ENCODE measurements at regions not wholly inside any gene's neighbourhood (a gene's known extent, or its start where the extent isn't known, plus 50 kb on each side); places are given as distances from the start of the nearest gene placed in this dataset.
"Not testable (repeated sequence)": the region's sequence is repeated elsewhere in the genome, so short reads cannot be mapped to it uniquely, and the experiment has no call there.

- Mint-ChIP-seq H3K9me3 (no peaks in the 10 kb centered on the region), H3K27me3 (ENCODE audit: low read depth) (peaks cover 3% of the 10 kb centered on the region), H3K4me1 (ENCODE audit: low read depth) (no peaks in the 10 kb centered on the region), H3K36me3 (ENCODE audit: low read depth) (no peaks in the 10 kb centered on the region), H3K4me3 (ENCODE audit: low read depth) (no peak overlapping the region), H3K27ac (no peak overlapping the region)
- DNase-seq (ENCODE audit: low spot score): no peak
- intact Hi-C loops (cut with micrococcal nuclease): no loop called here
Measured at GRCh38 chr4:169861593-169861992, 103.8 kb upstream of the HPF1 start.

DNA sequence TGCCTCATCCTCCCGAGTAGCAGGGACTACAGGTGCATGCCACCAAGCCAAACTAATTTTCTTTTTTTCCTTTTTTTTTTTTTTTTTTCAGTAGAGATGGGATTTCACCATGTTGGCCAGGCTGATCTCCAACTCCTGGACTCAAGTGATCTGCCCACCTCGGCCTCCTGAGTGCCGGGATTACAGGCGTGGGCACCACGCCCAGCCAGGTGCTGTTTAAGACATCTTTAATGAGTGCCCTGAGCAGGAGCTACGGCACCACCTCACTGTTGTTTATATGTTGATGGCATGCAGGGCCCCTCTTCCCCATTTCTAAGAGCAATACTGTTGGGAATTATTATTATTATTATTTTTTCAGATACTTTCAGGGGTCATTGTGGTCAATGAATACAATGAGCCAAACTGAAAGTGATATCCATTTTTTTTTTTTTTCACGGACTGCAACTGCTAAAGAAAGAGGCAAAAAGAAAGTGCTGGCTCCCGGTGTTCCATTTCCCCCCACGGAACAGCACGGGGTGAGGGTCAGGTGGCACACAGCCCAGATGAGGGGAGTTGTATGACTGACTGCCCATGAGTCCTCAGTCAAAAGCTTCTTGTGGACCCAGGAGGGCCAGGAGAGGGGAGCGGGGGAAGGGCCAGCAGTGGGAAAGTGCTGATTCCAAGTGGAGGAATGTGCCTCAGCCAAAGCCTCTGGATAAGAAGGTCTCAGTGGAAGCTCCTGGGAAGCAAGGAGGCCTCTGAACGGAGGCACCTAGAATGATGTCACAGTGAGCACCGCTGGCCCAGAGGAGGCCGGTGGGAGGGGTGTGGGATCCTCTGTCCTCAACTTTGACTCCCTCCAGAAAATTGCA, 101.8 kb upstream of the HPF1 start:
- no peaks in the 10 kb centered on the region for H3K4me1 Mint-ChIP-seq (ENCODE audit: low read depth)
- no peak overlapping the region for H3K27ac Mint-ChIP-seq

GRCh38 chr4:169854090-169854489, 96.3 kb upstream of the HPF1 start:
- Mint-ChIP-seq H3K27me3 (ENCODE audit: low read depth) (peaks cover 6% of the 10 kb centered on the region), H3K27ac (no peak overlapping the region), H3K9me3 (no peaks in the 10 kb centered on the region), H3K4me1 (ENCODE audit: low read depth) (no peaks in the 10 kb centered on the region), H3K36me3 (ENCODE audit: low read depth) (no peaks in the 10 kb centered on the region), H3K4me3 (ENCODE audit: low read depth) (no peak overlapping the region)
- intact Hi-C loops (cut with micrococcal nuclease): no loop called here
- no peak for DNase-seq (ENCODE audit: low spot score)

More for the DNA sequence above, 101.8 kb upstream of the HPF1 start:
- no peak for DNase-seq (ENCODE audit: low spot score)
- H3K4me3 Mint-ChIP-seq (ENCODE audit: low read depth): no peak overlapping the region
- H3K27me3 Mint-ChIP-seq (ENCODE audit: low read depth): peaks cover 3% of the 10 kb centered on the region
- intact Hi-C loops (cut with micrococcal nuclease): no loop called here
- H3K36me3 Mint-ChIP-seq (ENCODE audit: low read depth): no peaks in the 10 kb centered on the region
- no peaks in the 10 kb centered on the region for H3K9me3 Mint-ChIP-seq

DNA sequence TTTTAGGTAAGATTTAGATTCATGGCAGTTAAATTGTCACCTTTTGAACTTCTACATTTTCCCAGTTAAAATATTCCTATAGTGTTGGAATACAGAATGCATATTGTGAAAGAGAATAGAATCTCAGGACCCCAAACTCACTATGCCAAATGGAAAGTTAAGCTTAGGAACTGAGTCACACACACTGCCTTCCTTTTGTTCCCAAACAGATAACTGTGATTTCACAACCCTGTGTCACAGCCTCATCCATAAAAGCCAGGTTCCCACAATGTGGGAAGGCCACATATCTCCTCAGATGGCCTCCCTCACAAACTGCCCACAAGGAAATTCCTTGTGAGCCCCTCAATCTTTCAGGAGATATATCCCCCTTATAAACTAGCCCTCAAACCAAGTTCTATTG, 94.7 kb upstream of the HPF1 start:
- H3K4me1 Mint-ChIP-seq (ENCODE audit: low read depth): no peaks in the 10 kb centered on the region
- no peak overlapping the region for H3K4me3 Mint-ChIP-seq (ENCODE audit: low read depth)
- no peaks in the 10 kb centered on the region for H3K9me3 Mint-ChIP-seq
- no peak for DNase-seq (ENCODE audit: low spot score)
- intact Hi-C loops (cut with micrococcal nuclease): no loop called here
- H3K27me3 Mint-ChIP-seq (ENCODE audit: low read depth): peaks cover 6% of the 10 kb centered on the region
- no peak overlapping the region for H3K27ac Mint-ChIP-seq
- H3K36me3 Mint-ChIP-seq (ENCODE audit: low read depth): no peaks in the 10 kb centered on the region

- no peaks in the 10 kb centered on the region for H3K4me1 Mint-ChIP-seq (ENCODE audit: low read depth)
- no peak for DNase-seq (ENCODE audit: low spot score)
- H3K9me3 Mint-ChIP-seq: no peaks in the 10 kb centered on the region
- H3K27ac Mint-ChIP-seq: no peak overlapping the region
- H3K27me3 Mint-ChIP-seq (ENCODE audit: low read depth): peaks cover 5% of the 10 kb centered on the region
- H3K4me3 Mint-ChIP-seq (ENCODE audit: low read depth): no peak overlapping the region
- intact Hi-C loops (cut with micrococcal nuclease): no loop called here
- no peaks in the 10 kb centered on the region for H3K36me3 Mint-ChIP-seq (ENCODE audit: low read depth)
Measured at GRCh38 chr4:169851750-169852149, 94.0 kb upstream of the HPF1 start.

DNA sequence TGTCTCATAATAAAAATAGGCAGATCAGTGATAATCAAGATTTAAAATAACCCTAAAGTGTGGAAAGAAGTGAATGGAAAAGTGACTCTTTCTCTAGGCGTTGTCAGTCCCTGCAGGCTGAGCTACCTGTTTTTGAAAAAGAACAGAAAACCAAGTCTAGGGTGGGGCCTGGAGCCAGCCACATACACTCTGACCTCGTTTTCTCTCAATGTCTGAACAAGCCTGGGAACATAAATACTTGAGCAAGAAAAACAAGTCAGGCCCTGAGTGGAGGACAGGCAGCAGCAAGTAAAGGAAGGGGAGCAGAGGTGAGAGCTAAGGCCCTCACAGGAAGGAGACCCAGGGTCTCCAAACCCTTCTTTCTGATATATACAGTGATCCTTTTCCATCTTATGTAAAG, 91.7 kb upstream of the HPF1 start:
- H3K4me3 Mint-ChIP-seq (ENCODE audit: low read depth): no peak overlapping the region
- H3K36me3 Mint-ChIP-seq (ENCODE audit: low read depth): no peaks in the 10 kb centered on the region
- no peaks in the 10 kb centered on the region for H3K4me1 Mint-ChIP-seq (ENCODE audit: low read depth)
- intact Hi-C loops (cut with micrococcal nuclease): no loop called here
- H3K27me3 Mint-ChIP-seq (ENCODE audit: low read depth): peaks cover 3% of the 10 kb centered on the region
- H3K27ac Mint-ChIP-seq: no peak overlapping the region
- H3K9me3 Mint-ChIP-seq: no peaks in the 10 kb centered on the region
- no peak for DNase-seq (ENCODE audit: low spot score)

DNA sequence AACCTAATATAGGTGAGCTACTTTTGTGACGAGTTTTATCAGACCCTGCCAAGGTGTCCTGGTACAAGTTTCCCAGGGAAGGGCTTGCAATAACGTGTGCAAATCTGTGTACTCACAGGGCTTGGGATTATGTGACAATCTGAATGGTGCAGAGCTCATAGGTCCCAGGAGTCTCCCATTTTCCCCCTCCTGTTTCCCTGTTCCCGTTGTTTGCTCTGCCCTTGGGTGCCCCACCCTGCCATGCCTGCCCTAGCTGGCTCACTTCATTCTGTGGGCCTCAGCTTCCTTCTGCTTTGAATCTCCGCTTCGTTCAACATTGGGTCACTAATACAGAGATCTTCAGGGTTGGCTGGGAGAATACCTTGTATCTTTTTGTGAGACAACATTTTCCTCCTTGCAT, 90.3 kb upstream of the HPF1 start:
- Mint-ChIP-seq H3K4me1 (ENCODE audit: low read depth) (no peaks in the 10 kb centered on the region), H3K36me3 (ENCODE audit: low read depth) (no peaks in the 10 kb centered on the region), H3K9me3 (no peaks in the 10 kb centered on the region), H3K27me3 (ENCODE audit: low read depth) (peaks cover 2% of the 10 kb centered on the region), H3K27ac (no peak overlapping the region), H3K4me3 (ENCODE audit: low read depth) (no peak overlapping the region)
- intact Hi-C loops (cut with micrococcal nuclease): no loop called here
- DNase-seq (ENCODE audit: low spot score): no peak

GRCh38 chr4:169847171-169847570, 89.4 kb upstream of the HPF1 start:
- no peaks in the 10 kb centered on the region for H3K4me1 Mint-ChIP-seq (ENCODE audit: low read depth)
- H3K9me3 Mint-ChIP-seq: no peaks in the 10 kb centered on the region
- H3K36me3 Mint-ChIP-seq (ENCODE audit: low read depth): no peaks in the 10 kb centered on the region
- no peak overlapping the region for H3K27ac Mint-ChIP-seq
- H3K27me3 Mint-ChIP-seq (ENCODE audit: low read depth): peaks cover 2% of the 10 kb centered on the region
- intact Hi-C loops (cut with micrococcal nuclease): no loop called here
- no peak overlapping the region for H3K4me3 Mint-ChIP-seq (ENCODE audit: low read depth)
- DNase-seq (ENCODE audit: low spot score): no peak

DNA sequence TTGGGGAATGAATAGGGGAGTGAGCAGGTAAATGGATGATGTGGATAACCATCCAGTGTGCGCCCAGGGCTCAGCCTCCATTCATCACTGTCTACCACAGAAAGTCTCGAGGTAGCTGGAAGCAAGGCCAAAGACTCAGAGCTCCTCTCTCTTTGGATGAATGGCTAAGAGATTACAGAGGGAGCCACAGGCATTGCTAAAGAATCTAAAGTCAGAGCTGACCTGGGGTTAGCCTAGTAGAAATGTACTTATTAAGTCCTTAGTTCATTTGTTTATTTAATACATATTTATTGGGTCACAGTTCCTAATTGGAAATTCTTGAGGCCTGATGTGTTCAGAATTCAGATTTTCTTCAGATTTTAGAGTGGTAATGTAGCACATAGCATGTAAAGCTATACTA, 88.7 kb upstream of the HPF1 start:
- H3K4me1 Mint-ChIP-seq (ENCODE audit: low read depth): no peaks in the 10 kb centered on the region
- peaks cover 2% of the 10 kb centered on the region for H3K27me3 Mint-ChIP-seq (ENCODE audit: low read depth)
- H3K4me3 Mint-ChIP-seq (ENCODE audit: low read depth): no peak overlapping the region
- H3K36me3 Mint-ChIP-seq (ENCODE audit: low read depth): no peaks in the 10 kb centered on the region
- H3K27ac Mint-ChIP-seq: no peak overlapping the region
- intact Hi-C loops (cut with micrococcal nuclease): no loop called here
- no peak for DNase-seq (ENCODE audit: low spot score)
- H3K9me3 Mint-ChIP-seq: no peaks in the 10 kb centered on the region

DNA sequence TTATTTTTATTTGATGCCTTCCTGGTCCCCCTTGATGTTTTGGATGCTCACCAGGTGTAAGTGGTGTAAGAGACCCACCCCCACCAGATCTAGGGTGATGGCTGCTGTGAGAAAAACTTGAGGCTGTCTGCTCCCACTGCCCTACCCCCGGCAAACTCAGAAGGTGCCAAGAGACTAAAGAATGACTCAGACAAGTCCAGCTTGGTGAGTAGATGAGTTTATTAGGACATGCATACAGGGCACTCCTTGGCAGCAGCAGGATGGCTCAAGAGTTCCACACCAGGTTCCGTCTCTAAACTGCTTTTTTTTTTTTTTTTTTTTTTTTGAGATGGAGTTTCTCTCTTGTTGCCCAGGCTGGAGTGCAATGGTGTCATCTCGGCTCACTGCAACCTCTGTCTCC, 84.0 kb upstream of the HPF1 start:
- intact Hi-C loops (cut with micrococcal nuclease): no loop called here
- no peak overlapping the region for H3K27ac Mint-ChIP-seq
- no peaks in the 10 kb centered on the region for H3K4me1 Mint-ChIP-seq (ENCODE audit: low read depth)

GRCh38 chr4:169840554-169840953, 82.8 kb upstream of the HPF1 start:
- H3K27ac Mint-ChIP-seq: no peak overlapping the region
- H3K4me1 Mint-ChIP-seq (ENCODE audit: low read depth): no peaks in the 10 kb centered on the region
- no peaks in the 10 kb centered on the region for H3K9me3 Mint-ChIP-seq
- H3K36me3 Mint-ChIP-seq (ENCODE audit: low read depth): no peaks in the 10 kb centered on the region
- intact Hi-C loops (cut with micrococcal nuclease): no loop called here
- H3K27me3 Mint-ChIP-seq (ENCODE audit: low read depth): no peaks in the 10 kb centered on the region
- no peak overlapping the region for H3K4me3 Mint-ChIP-seq (ENCODE audit: low read depth)
- no peak for DNase-seq (ENCODE audit: low spot score)

More for the DNA sequence above, 84.0 kb upstream of the HPF1 start:
- H3K36me3 Mint-ChIP-seq (ENCODE audit: low read depth): no peaks in the 10 kb centered on the region
- H3K9me3 Mint-ChIP-seq: no peaks in the 10 kb centered on the region
- DNase-seq (ENCODE audit: low spot score): no peak
- no peaks in the 10 kb centered on the region for H3K27me3 Mint-ChIP-seq (ENCODE audit: low read depth)
- no peak overlapping the region for H3K4me3 Mint-ChIP-seq (ENCODE audit: low read depth)

DNA sequence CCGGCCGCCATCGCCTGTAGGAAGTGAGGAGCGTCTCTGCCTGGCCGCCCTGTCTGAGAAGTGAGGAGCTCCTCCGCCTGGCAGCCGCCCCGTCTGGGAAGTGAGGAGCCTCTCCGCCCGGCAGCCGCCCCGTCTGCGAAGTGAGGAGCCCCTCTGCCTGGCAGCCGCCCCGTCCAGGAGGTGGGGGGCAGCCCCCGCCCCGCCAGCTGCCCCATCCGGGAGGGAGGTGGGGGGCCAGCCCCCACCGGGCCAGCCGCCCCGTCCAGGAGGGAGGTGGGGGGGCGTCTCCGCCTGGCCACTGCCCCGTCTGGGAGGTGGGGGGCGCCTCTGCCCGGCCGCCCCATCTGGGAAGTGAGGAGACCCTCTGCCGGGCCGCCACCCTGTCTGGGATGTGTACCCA, 70.6 kb upstream of the HPF1 start:
- H3K4me3 Mint-ChIP-seq (ENCODE audit: low read depth); H3K27ac Mint-ChIP-seq; H3K36me3 Mint-ChIP-seq (ENCODE audit: low read depth); intact Hi-C loops (cut with micrococcal nuclease); DNase-seq (ENCODE audit: low spot score); H3K27me3 Mint-ChIP-seq (ENCODE audit: low read depth); H3K4me1 Mint-ChIP-seq (ENCODE audit: low read depth); H3K9me3 Mint-ChIP-seq: not testable (repeated sequence)

DNA sequence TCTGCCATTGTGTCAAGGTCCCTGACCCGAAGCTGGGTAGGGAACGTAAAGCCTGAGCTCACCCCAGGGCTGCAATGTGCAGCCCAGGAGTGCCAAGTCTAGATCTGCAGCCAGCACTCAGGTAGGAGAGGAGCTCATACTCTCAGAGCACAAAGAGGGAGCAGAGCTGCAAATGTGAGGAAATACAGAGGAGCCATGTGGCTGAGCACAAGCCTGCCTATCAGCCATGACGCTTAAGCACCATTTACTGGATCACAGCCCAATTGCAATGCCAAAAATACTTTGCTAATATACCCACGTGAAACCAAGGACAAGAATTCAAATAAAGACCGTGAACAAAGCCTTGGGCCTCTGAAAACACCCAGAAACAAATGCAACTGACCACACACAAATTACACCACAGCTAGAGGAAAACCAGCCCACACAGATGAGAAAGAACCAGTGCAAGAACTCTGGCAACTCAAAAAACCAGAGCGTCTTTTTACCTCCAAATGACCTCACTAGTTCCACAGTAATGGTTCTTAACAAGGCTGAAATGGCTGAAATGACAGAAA, 69.0 kb upstream of the HPF1 start:
- intact Hi-C loops (cut with micrococcal nuclease): no loop called here
- Mint-ChIP-seq H3K4me1 (ENCODE audit: low read depth) (peaks cover 2% of the 10 kb centered on the region), H3K36me3 (ENCODE audit: low read depth) (no peaks in the 10 kb centered on the region), H3K4me3 (ENCODE audit: low read depth) (no peak overlapping the region), H3K9me3 (no peaks in the 10 kb centered on the region), H3K27ac (no peak overlapping the region), H3K27me3 (ENCODE audit: low read depth) (no peaks in the 10 kb centered on the region)
- DNase-seq (ENCODE audit: low spot score): no peak
